Activated CD4-positive, alpha-beta T cell treated with anti-CD3 and anti-CD28 coated beads for 36 hours (primary cell): ENCODE measurements at regions not wholly inside any gene's neighbourhood (a gene's known extent, or its start where the extent isn't known, plus 50 kb on each side); places are given as distances from the start of the nearest gene placed in this dataset.
"Not testable (repeated sequence)": the region's sequence is repeated elsewhere in the genome, so short reads cannot be mapped to it uniquely, and the experiment has no call there.

Source experiments
- ATAC-seq: fragments of 200-7000 bp; cut with Tn5 transposase; one replicate; pipeline ENCODE4 v1.10.0; 2021; ENCODE audit warnings: mild to moderate bottlenecking, moderate library complexity
- CTCF ChIA-PET: fragments of 350-600 bp; sonication (Branson Sonifier 250); formaldehyde crosslinking; loops from one replicate; lab custom pipeline; 2021; ENCODE audit warnings: antibody characterized with exemption; lab: Charles Lee
- POLR2A ChIA-PET: fragments of 350-600 bp; sonication (Branson Sonifier 250); formaldehyde crosslinking; loops from one replicate; lab custom pipeline; 2021; ENCODE audit warnings: antibody characterized with exemption, inconsistent platforms; lab: Charles Lee
- DNase-seq: peaks from one replicate; pipeline ENCODE4 v3.0.0-alpha.2; 2020
- H3K27ac Mint-ChIP-seq: one replicate; pipeline ENCODE4 v1.8.0; 2021; ENCODE audit warnings: mixed read lengths
- H3K27me3 Mint-ChIP-seq: one replicate; pipeline ENCODE4 v1.8.0; 2021; ENCODE audit warnings: mixed read lengths
- H3K36me3 Mint-ChIP-seq: one replicate; pipeline ENCODE4 v1.8.0; 2021; ENCODE audit warnings: low read depth, mixed read lengths
- H3K4me1 Mint-ChIP-seq: one replicate; pipeline ENCODE4 v1.8.0; 2021; ENCODE audit warnings: mixed read lengths
- H3K4me3 Mint-ChIP-seq: one replicate; pipeline ENCODE4 v1.8.0; 2021; ENCODE audit warnings: mild to moderate bottlenecking, moderate library complexity, mixed read lengths
- H3K9me3 Mint-ChIP-seq: one replicate; pipeline ENCODE4 v1.8.0; 2021; ENCODE audit warnings: low read depth, mixed read lengths
- intact Hi-C, 2 experiments: fragments of 100-400 bp; cut with DNase I in 1 of 2; cut with micrococcal nuclease in 1 of 2; formaldehyde crosslinking; loops; one replicate each; pipeline versions ENCODE4 v1.14.2 to v1.15.1; 2022 to 2024; cut with DNase I, micrococcal nuclease

DNA sequence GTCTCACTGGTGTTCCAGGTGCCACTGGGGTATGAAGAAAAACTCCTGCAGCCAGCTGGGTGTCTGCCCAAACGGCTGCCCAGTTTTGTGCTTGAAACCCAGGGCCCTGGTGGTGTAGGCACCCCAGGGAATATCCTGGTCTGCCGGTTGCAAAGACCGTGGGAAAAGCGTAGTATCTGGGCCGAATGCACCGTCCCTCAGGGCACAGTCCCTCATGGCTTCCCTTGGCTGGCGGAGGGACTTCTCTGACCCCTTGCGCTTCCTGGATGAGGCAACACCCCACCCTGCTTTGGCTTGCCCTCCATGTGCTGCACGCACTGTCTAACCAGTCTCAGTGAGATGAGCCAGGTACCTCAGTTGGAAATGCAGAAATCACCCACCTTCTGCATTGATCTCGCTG is 587.1 kb upstream of the ZFP42 start:
- H3K9me3 Mint-ChIP-seq: peaks cover 17% of the 10 kb centered on the region
- H3K4me1 Mint-ChIP-seq, intact Hi-C loops, ATAC-seq, DNase-seq, H3K27ac Mint-ChIP-seq, H3K4me3 Mint-ChIP-seq, POLR2A ChIA-PET, H3K27me3 Mint-ChIP-seq, H3K36me3 Mint-ChIP-seq: not testable (repeated sequence)
- CTCF ChIA-PET: interaction anchor here (1.1 kb wide), 1 partner anchor 10 kb away, joined by 3 read pairs; no protein-coding TSS in a partner anchor

DNA sequence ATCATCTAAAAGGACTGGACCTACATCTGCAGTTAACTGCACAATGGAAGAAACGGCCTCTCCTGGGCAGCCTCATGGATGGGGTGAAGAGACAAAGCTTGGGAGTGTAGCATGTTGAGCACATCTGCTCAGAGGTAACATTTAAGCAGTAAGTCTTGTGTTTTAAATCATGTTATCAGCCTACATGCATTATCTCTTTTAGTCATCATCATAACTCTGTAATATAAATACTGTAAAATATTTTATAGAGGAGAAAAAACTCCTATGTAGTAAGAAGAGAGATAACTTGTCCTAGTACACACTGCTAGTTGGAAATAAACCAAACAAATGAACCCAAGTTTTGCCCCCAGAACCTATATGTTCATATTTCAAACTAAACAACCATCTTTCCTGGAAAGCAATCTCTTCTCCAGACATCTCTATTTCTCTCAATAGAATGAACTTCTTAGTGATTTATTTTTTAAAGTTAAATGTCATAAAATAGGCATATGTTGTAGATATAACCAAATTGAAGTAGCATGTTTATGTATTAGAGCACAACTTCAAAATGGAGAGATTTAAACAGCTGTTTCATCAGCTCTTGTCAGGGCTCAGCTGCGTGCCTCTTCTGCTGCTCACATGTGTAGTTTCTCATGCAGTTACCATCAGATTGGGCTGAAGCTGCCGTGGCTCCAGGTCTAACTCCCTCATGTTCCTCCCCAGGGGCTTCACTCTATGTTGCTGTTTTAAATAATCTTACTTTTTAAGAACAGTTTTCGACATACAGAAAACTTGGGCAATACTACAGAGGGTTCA is 581.8 kb upstream of the ZFP42 start:
- CTCF ChIA-PET: interaction anchor here (1.5 kb wide), 1 partner anchor 16 kb away, joined by 3 read pairs; no protein-coding TSS in a partner anchor
- Mint-ChIP-seq H3K36me3 (no peaks in the 10 kb centered on the region), H3K9me3 (peaks cover 2% of the 10 kb centered on the region), H3K27ac (no peak overlapping the region), H3K27me3 (no peaks in the 10 kb centered on the region), H3K4me3 (no peak overlapping the region), H3K4me1 (no peaks in the 10 kb centered on the region)
- intact Hi-C loops: no loop called here
- POLR2A ChIA-PET: no interaction called here
- DNase-seq (no peak), ATAC-seq (no peak)

DNA sequence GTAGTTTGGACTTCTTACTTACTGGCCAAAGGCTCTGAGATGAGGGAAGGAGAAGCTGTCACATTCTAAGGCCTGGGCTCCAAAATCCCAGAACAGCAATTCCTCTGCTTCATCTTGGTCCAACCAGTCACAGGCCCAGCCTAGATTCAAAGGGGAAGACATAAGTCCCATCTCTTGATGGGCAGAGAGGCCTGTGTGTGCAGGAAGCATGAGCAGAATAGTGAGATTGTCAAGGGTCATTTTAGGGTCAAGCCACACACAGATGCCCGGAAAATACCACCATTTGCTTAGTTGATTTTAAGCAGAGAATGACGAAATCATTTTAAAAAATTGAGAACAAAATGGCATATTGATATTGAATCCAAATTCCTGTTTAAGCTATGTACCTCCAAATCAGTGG is 580.9 kb upstream of the ZFP42 start:
- DNase-seq (no peak), ATAC-seq (no peak)
- no peak overlapping the region for H3K4me3 Mint-ChIP-seq
- no peaks in the 10 kb centered on the region for H3K27me3 Mint-ChIP-seq
- no peaks in the 10 kb centered on the region for H3K36me3 Mint-ChIP-seq
- CTCF ChIA-PET: no interaction called here
- POLR2A ChIA-PET: no interaction called here
- H3K27ac Mint-ChIP-seq: no peak overlapping the region
- H3K4me1 Mint-ChIP-seq: no peaks in the 10 kb centered on the region
- intact Hi-C loops: no loop called here
- H3K9me3 Mint-ChIP-seq: peaks cover 2% of the 10 kb centered on the region

GRCh38 chr4:187415231-187415630 is 580.3 kb upstream of the ZFP42 start:
- Mint-ChIP-seq H3K4me1 (no peaks in the 10 kb centered on the region), H3K36me3 (peaks cover 1% of the 10 kb centered on the region), H3K9me3 (peaks cover 2% of the 10 kb centered on the region), H3K27ac (no peak overlapping the region), H3K4me3 (no peak overlapping the region), H3K27me3 (no peaks in the 10 kb centered on the region)
- DNase-seq: no peak
- intact Hi-C loops: no loop called here
- POLR2A ChIA-PET: no interaction called here
- CTCF ChIA-PET: no interaction called here
- ATAC-seq: no peak

- intact Hi-C loops: no loop called here
- POLR2A ChIA-PET: no interaction called here
- H3K4me3 Mint-ChIP-seq: no peak overlapping the region
Observed at GRCh38 chr4:187416216-187416615, 579.4 kb upstream of the ZFP42 start.

GRCh38 chr4:187417721-187418120 is 577.9 kb upstream of the ZFP42 start:
- POLR2A ChIA-PET: no interaction called here
- CTCF ChIA-PET: no interaction called here
- peaks cover 2% of the 10 kb centered on the region for H3K36me3 Mint-ChIP-seq
- intact Hi-C loops: no loop called here
- H3K4me1 Mint-ChIP-seq: no peaks in the 10 kb centered on the region
- H3K4me3 Mint-ChIP-seq: no peak overlapping the region
- H3K9me3 Mint-ChIP-seq: peaks cover under 1% of the 10 kb centered on the region
- DNase-seq (no peak), ATAC-seq (no peak)
- H3K27me3 Mint-ChIP-seq: no peaks in the 10 kb centered on the region
- H3K27ac Mint-ChIP-seq: no peak overlapping the region

More at GRCh38 chr4:187416216-187416615, 579.4 kb upstream of the ZFP42 start:
- peaks cover 2% of the 10 kb centered on the region for H3K36me3 Mint-ChIP-seq
- no peak overlapping the region for H3K27ac Mint-ChIP-seq
- ATAC-seq (no peak), DNase-seq (no peak)
- H3K9me3 Mint-ChIP-seq: peaks cover 2% of the 10 kb centered on the region
- H3K27me3 Mint-ChIP-seq: no peaks in the 10 kb centered on the region
- CTCF ChIA-PET: no interaction called here
- H3K4me1 Mint-ChIP-seq: no peaks in the 10 kb centered on the region

- Mint-ChIP-seq H3K27me3 (no peaks in the 10 kb centered on the region), H3K36me3 (peaks cover 2% of the 10 kb centered on the region), H3K27ac (no peak overlapping the region), H3K9me3 (peaks cover 4% of the 10 kb centered on the region), H3K4me3 (no peak overlapping the region), H3K4me1 (no peaks in the 10 kb centered on the region)
- no peak for DNase-seq
- POLR2A ChIA-PET: no interaction called here
- CTCF ChIA-PET: no interaction called here
- intact Hi-C loops: no loop called here
- ATAC-seq: no peak
Observed at GRCh38 chr4:187422655-187423054, 572.9 kb upstream of the ZFP42 start.

DNA sequence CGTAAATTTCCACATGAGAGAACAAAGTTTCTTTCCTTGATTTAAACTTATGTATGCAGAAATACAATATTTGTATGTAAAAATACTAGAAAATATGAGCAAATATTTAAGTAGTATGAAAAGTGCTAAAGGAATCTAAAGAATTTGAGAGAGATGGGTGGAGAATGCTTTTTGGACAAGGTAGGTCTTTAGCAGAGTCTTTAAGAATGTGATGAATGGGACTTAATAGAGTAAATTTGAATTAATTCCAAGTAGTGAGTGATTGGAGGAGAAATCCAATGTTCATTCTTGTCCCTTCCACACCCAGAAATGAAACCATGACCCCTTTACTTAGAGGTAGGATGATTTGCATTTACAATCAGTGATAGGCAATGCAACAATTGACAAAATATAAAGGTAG is 570.9 kb upstream of the ZFP42 start:
- intact Hi-C loops: no loop called here
- peaks cover 4% of the 10 kb centered on the region for H3K9me3 Mint-ChIP-seq
- peaks cover 2% of the 10 kb centered on the region for H3K36me3 Mint-ChIP-seq
- no peaks in the 10 kb centered on the region for H3K4me1 Mint-ChIP-seq
- H3K27ac Mint-ChIP-seq: no peak overlapping the region
- no peak overlapping the region for H3K4me3 Mint-ChIP-seq
- DNase-seq: no peak
- POLR2A ChIA-PET: no interaction called here
- H3K27me3 Mint-ChIP-seq: no peaks in the 10 kb centered on the region
- ATAC-seq: no peak
- CTCF ChIA-PET: no interaction called here

- no peak overlapping the region for H3K4me3 Mint-ChIP-seq
- ChIA-PET POLR2A (no interaction called here), CTCF (no interaction called here)
- H3K36me3 Mint-ChIP-seq: no peaks in the 10 kb centered on the region
- intact Hi-C loops: no loop called here
- no peak overlapping the region for H3K27ac Mint-ChIP-seq
- no peak for DNase-seq
- no peak for ATAC-seq
- no peaks in the 10 kb centered on the region for H3K27me3 Mint-ChIP-seq
- peaks cover 4% of the 10 kb centered on the region for H3K9me3 Mint-ChIP-seq
- H3K4me1 Mint-ChIP-seq: no peaks in the 10 kb centered on the region
Observed at GRCh38 chr4:187426511-187426910, 569.1 kb upstream of the ZFP42 start.

DNA sequence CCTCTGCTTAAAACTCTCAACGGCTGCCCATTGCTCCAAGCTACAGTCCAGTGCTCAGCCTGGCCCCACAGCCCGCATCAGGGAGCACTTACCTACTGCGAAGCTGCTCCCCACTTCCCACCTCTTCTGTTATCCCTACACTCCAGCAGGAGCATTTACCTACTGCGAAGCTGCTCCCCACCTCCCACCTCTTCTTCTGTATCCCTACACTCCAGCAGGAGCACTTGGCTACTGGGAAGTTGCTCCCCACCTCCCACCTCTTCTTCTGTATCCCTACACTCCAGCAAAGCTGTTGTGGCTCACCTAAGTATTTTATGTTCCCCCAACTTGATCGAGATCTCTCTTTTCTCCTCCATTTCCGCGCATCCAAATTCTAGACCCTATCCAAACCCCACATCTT is 563.3 kb upstream of the ZFP42 start:
- CTCF ChIA-PET: interaction anchor here (0.5 to 0.7 kb wide), 2 partner anchors 94 to 164 kb away, joined by 3 read pairs; no protein-coding TSS in a partner anchor
- H3K4me3 Mint-ChIP-seq: no peak overlapping the region
- ATAC-seq (no peak), DNase-seq (no peak)
- H3K9me3 Mint-ChIP-seq: peaks cover 9% of the 10 kb centered on the region
- no peak overlapping the region for H3K27ac Mint-ChIP-seq
- POLR2A ChIA-PET: interaction anchor here (0.7 kb wide), 1 partner anchor 419 kb away, joined by 6 read pairs; no protein-coding TSS in a partner anchor
- no peaks in the 10 kb centered on the region for H3K36me3 Mint-ChIP-seq
- no peaks in the 10 kb centered on the region for H3K27me3 Mint-ChIP-seq
- no peaks in the 10 kb centered on the region for H3K4me1 Mint-ChIP-seq
- intact Hi-C loops: no loop called here

GRCh38 chr4:187433141-187433540 is 562.4 kb upstream of the ZFP42 start:
- Mint-ChIP-seq H3K27ac (no peak overlapping the region), H3K4me1 (no peaks in the 10 kb centered on the region), H3K4me3 (no peak overlapping the region), H3K36me3 (no peaks in the 10 kb centered on the region), H3K27me3 (no peaks in the 10 kb centered on the region), H3K9me3 (peaks cover 11% of the 10 kb centered on the region)
- POLR2A ChIA-PET: no interaction called here
- CTCF ChIA-PET: no interaction called here
- intact Hi-C loops: no loop called here
- DNase-seq (no peak), ATAC-seq (no peak)

DNA sequence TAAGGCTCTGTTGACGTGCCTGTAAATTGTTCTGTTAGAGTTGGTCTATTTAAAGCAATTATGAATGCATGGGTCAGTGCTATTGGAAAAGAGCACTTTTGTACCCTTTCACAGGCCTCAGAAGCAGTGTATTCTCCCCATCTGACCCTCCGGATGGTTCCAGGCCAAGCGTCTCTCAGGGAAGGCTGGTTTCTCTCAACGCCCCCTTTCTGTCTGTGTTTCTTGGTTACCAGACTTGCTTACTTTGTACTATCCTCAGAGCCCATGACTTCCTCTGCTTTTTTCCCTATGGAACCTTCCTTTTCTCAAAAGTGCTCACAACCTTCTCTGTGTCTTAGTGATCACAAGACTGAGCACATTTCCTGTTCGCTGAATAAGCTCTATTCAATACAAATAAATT is 559.3 kb upstream of the ZFP42 start:
- intact Hi-C loops: no loop called here
- Mint-ChIP-seq H3K36me3 (no peaks in the 10 kb centered on the region), H3K4me1 (no peaks in the 10 kb centered on the region), H3K27ac (no peak overlapping the region), H3K9me3 (peaks cover 11% of the 10 kb centered on the region), H3K27me3 (no peaks in the 10 kb centered on the region), H3K4me3 (no peak overlapping the region)
- no peak for ATAC-seq
- ChIA-PET POLR2A (no interaction called here), CTCF (interaction anchor here (0.7 kb wide), 1 partner anchor 50 kb away, joined by 5 read pairs; no protein-coding TSS in a partner anchor)
- no peak for DNase-seq
